ENCODE measurements at regions not wholly inside any gene's neighbourhood (a gene's known extent, or its start where the extent isn't known, plus 50 kb on each side); places are given as distances from the start of the nearest gene placed in this dataset.
A peak's percentile ranks its signal among the peaks of the same experiment; 100 is the strongest.

DNA sequence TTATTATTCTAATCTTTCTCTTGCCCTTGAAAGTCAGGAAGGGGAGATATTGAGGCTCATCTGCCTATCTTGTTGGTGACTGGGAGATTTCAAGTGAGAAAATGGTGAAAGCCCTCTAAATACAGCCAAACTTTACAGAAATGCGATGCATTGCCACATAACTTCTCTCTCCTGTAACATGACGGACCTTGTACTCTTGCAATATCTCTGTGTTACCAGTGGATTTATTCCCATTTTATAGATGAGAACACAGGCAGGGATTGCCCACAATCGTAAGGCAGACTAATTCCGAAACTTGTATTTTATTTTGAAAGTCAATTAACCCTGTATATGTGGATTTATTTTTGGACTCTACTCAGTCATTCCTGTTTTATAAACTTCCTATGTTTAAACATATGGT is 57.3 kb upstream of the MPP7 start:
- Mint-ChIP-seq H3K4me3 (no peak overlapping the region), H3K36me3 (ENCODE audit: low read depth) (no peaks in the 10 kb centered on the region), H3K27me3 (ENCODE audit: insufficient read depth) (no peaks in the 10 kb centered on the region), H3K9me3 (peaks cover 5% of the 10 kb centered on the region), H3K4me1 (no peaks in the 10 kb centered on the region), H3K27ac (no peak overlapping the region)
- no peaks in the 10 kb centered on the region for H3K36me3 ChIP-seq (ENCODE audit: control insufficient read depth, insufficient read depth, low read length)
- no peak overlapping the region for H3K27ac ChIP-seq (ENCODE audit: low read depth, low read length)
- H3K4me1 ChIP-seq (ENCODE audit: control insufficient read depth, insufficient read depth, low read length): no peaks in the 10 kb centered on the region
- no peak for DNase-seq
- no peak overlapping the region for H3K9ac ChIP-seq (ENCODE audit: extremely low read depth, low read length, poor library complexity, severe bottlenecking)
- H3K27me3 ChIP-seq (ENCODE audit: control insufficient read depth, insufficient read depth, low read length, poor library complexity, severe bottlenecking): no peaks in the 10 kb centered on the region
- H3K9me3 ChIP-seq (ENCODE audit: control insufficient read depth, low read length): no peaks in the 10 kb centered on the region
- TF ChIP-seq, protein P1, sequence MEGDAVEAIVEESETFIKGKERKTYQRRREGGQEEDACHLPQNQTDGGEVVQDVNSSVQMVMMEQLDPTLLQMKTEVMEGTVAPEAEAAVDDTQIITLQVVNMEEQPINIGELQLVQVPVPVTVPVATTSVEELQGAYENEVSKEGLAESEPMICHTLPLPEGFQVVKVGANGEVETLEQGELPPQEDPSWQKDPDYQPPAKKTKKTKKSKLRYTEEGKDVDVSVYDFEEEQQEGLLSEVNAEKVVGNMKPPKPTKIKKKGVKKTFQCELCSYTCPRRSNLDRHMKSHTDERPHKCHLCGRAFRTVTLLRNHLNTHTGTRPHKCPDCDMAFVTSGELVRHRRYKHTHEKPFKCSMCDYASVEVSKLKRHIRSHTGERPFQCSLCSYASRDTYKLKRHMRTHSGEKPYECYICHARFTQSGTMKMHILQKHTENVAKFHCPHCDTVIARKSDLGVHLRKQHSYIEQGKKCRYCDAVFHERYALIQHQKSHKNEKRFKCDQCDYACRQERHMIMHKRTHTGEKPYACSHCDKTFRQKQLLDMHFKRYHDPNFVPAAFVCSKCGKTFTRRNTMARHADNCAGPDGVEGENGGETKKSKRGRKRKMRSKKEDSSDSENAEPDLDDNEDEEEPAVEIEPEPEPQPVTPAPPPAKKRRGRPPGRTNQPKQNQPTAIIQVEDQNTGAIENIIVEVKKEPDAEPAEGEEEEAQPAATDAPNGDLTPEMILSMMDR (conservative IDR thresholded peaks at IDR 0.05): no peak
- WGBS, 2 experiments (ENCODE audit: insufficient coverage in 1 of 2, insufficient read length in 1 of 2): 89 to 100% methylated on average over 2 to 4 of the region's 4 CpGs
- no peak overlapping the region for H3K4me3 ChIP-seq (ENCODE audit: low read length)

DNA sequence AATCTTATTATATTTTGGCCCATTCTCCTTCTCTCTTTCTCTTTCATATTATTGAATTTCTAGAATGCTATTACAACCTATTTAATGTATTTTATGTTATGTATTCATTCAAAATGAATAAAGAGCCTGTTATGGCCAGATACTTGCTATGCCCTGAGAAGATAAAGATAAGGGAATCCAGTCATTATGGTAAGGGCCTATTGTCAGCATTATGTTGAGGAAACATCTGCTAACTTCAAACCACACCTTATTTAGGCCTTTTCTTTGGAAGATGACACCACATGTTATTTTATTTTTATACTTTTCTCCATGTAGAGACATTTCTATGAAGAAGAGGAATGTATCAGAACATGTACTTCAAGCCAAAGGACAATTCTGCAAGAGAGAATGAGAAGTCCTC is 60.5 kb upstream of the MPP7 start:
- Histone ChIP-seq H3K9ac (ENCODE audit: extremely low read depth, low read length, poor library complexity, severe bottlenecking) (no peak overlapping the region), H3K27me3 (ENCODE audit: control insufficient read depth, insufficient read depth, low read length, poor library complexity, severe bottlenecking) (no peaks in the 10 kb centered on the region), H3K36me3 (ENCODE audit: control insufficient read depth, insufficient read depth, low read length) (no peaks in the 10 kb centered on the region), H3K9me3 (ENCODE audit: control insufficient read depth, low read length) (no peaks in the 10 kb centered on the region), H3K27ac (ENCODE audit: low read depth, low read length) (no peak overlapping the region), H3K4me3 (ENCODE audit: low read length) (no peak overlapping the region), H3K4me1 (ENCODE audit: control insufficient read depth, insufficient read depth, low read length) (no peaks in the 10 kb centered on the region)
- Mint-ChIP-seq H3K27ac (no peak overlapping the region), H3K36me3 (ENCODE audit: low read depth) (no peaks in the 10 kb centered on the region), H3K27me3 (ENCODE audit: insufficient read depth) (no peaks in the 10 kb centered on the region), H3K4me1 (peaks cover 11% of the 10 kb centered on the region), H3K4me3 (no peak overlapping the region), H3K9me3 (peaks cover 5% of the 10 kb centered on the region)
- DNase-seq: no peak
- TF ChIP-seq, protein P1 (conservative IDR thresholded peaks at IDR 0.05): no peak

DNA sequence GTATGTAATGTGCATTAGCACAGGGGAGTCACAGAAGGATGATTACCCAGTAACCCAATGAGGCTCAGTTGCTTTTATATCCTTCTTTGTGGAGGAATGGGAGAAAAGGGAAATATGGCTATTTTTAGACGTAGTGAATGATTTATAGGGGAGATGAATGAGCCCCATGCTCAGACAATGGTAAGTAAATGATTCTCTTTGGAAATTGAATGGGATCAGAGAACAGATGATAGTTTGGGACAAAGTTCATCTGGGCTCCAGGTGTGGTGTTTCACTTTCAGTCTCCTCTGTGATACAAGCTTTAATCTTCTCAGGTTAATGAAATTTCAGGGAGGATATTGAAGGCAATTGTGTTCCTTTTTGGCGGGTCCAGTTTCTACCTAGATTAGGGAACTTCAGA is 63.0 kb upstream of the MPP7 start:
- Mint-ChIP-seq H3K4me3 (peak overlapping the region; percentile 22), H3K27me3 (ENCODE audit: insufficient read depth) (no peaks in the 10 kb centered on the region), H3K9me3 (peaks cover 5% of the 10 kb centered on the region), H3K4me1 (peaks cover 11% of the 10 kb centered on the region), H3K36me3 (ENCODE audit: low read depth) (no peaks in the 10 kb centered on the region), H3K27ac (no peak overlapping the region)
- Histone ChIP-seq H3K36me3 (ENCODE audit: control insufficient read depth, insufficient read depth, low read length) (no peaks in the 10 kb centered on the region), H3K27me3 (ENCODE audit: control insufficient read depth, insufficient read depth, low read length, poor library complexity, severe bottlenecking) (no peaks in the 10 kb centered on the region), H3K9ac (ENCODE audit: extremely low read depth, low read length, poor library complexity, severe bottlenecking) (no peak overlapping the region), H3K4me1 (ENCODE audit: control insufficient read depth, insufficient read depth, low read length) (no peaks in the 10 kb centered on the region), H3K4me3 (ENCODE audit: low read length) (peak overlapping the region; percentile 41), H3K27ac (ENCODE audit: low read depth, low read length) (no peak overlapping the region), H3K9me3 (ENCODE audit: control insufficient read depth, low read length) (no peaks in the 10 kb centered on the region)
- 80% methylated on average over 2 of the region's 2 CpGs; no CpG with 5 or more reads in 1 of the 2 experiments for WGBS, 2 experiments (ENCODE audit: insufficient coverage in 1 of 2, insufficient read length in 1 of 2)
- TF ChIP-seq, protein P1 (conservative IDR thresholded peaks at IDR 0.05): no peak
- DNase-seq: no peak

Measured in endodermal cell (in vitro differentiated cells).